Neuron (in vitro differentiated cells): ENCODE measurements at regions not wholly inside any gene's neighbourhood (a gene's known extent, or its start where the extent isn't known, plus 50 kb on each side); places are given as distances from the start of the nearest gene placed in this dataset.
A peak's percentile ranks its signal among the peaks of the same experiment; 100 is the strongest.

Source experiments
- H2AFZ ChIP-seq: one replicate; pipeline ENCODE4 v1.6.1; 2013; ENCODE audit warnings: low read depth, mild to moderate bottlenecking, inconsistent platforms, low read length, moderate library complexity
- H3K27me3 ChIP-seq: one replicate; pipeline ENCODE4 v1.6.1; 2013; ENCODE audit warnings: low read length; ENCODE audit not compliant: insufficient read depth
- H3K36me3 ChIP-seq: one replicate; pipeline ENCODE4 v1.6.1; 2013; ENCODE audit warnings: low read length; ENCODE audit not compliant: insufficient read depth
- H3K4me1 ChIP-seq: one replicate; pipeline ENCODE4 v1.6.1; 2013; ENCODE audit warnings: low read length; ENCODE audit not compliant: insufficient read depth
- H3K4me3 ChIP-seq: 2 replicates; pipeline ENCODE4 v1.5.1; 2013; ENCODE audit warnings: mild to moderate bottlenecking, low read length, moderate library complexity
- H3K9me3 ChIP-seq: one replicate; pipeline ENCODE4 v1.6.1; 2013; ENCODE audit warnings: low read length

DNA sequence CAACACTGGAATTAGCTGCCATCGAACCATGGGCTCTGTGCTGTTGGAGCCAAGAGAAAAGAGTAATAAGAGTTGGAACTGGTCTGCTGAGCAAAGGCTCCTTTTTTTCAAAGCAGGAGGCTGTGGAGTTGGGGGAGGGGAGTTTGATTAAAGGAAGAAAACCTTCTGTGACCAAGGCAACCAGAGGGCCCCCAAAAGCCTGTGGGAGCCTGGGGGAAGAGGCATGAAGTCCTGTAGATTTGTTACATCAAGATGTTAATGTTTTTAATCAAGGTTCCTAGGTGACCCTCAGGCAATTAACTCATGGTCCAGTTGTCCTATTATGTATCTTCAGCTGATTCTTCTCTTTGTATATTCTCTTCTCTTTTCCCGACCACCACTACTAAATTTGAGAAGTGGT lies 403.9 kb downstream of the NDFIP2 start:
- peak overlapping the region; percentile 23 for H2AFZ ChIP-seq
- peaks cover 11% of the 10 kb centered on the region for H3K4me1 ChIP-seq
- H3K9me3 ChIP-seq, result no peaks in the 10 kb centered on the region
- H3K27me3 ChIP-seq, result no peaks in the 10 kb centered on the region
- no peaks in the 10 kb centered on the region for H3K36me3 ChIP-seq
- no peak overlapping the region for H3K4me3 ChIP-seq

GRCh38 chr13:79883216-79883615 lies 402.3 kb downstream of the NDFIP2 start:
- Histone ChIP-seq H3K4me1 (peaks cover 11% of the 10 kb centered on the region), H3K27me3 (no peaks in the 10 kb centered on the region), H2AFZ (no peak overlapping the region), H3K4me3 (no peak overlapping the region), H3K36me3 (no peaks in the 10 kb centered on the region), H3K9me3 (no peaks in the 10 kb centered on the region)

DNA sequence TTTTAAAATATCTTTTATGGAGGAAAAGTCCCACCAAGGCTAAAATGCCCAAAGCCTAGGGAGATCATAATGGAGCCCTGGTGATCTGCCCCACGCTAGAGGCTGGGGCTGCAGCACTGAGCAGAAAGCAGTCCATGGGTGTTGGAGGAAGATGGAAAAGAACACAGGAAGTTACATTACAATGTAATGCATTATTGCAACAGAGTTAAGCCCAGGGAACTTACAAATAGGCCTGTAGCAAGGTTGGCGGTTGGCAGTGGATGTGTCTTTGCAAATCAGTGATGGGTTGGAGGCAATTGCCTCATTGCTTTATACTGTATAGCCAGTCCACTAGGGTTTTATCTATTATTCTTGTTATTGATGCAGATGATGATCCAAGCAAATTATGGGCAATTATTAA lies 399.9 kb downstream of the NDFIP2 start:
- H3K4me1 ChIP-seq, result peaks cover 11% of the 10 kb centered on the region
- no peaks in the 10 kb centered on the region for H3K36me3 ChIP-seq

GRCh38 chr13:79874396-79875360 lies 393.7 kb downstream of the NDFIP2 start:
- Histone ChIP-seq H3K9me3 (no peaks in the 10 kb centered on the region), H3K4me1 (peaks cover 5% of the 10 kb centered on the region), H3K4me3 (no peak overlapping the region), H2AFZ (no peak overlapping the region), H3K27me3 (no peaks in the 10 kb centered on the region), H3K36me3 (no peaks in the 10 kb centered on the region)

More for the DNA sequence above, 399.9 kb downstream of the NDFIP2 start:
- Histone ChIP-seq H3K9me3 (no peaks in the 10 kb centered on the region), H2AFZ (no peak overlapping the region), H3K4me3 (no peak overlapping the region), H3K27me3 (no peaks in the 10 kb centered on the region)

DNA sequence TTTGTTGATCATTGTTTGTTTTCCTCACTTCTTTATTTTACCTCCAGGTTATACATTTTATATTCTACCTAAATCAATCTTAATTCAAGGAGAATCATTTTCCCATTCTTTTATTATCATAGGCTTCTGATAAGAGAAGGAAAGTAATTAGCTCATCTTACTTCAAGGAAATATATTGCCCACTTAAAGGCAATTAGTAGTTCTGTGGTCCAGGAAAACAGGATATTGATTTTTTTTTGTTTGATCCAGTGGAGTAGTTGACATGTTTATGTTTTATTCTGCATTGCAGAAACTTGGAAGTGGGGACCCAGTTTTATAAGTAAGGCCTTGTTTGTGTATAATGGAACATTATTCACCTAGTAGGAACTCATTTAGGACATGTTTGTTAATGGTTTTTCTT lies 390.6 kb downstream of the NDFIP2 start:
- no peaks in the 10 kb centered on the region for H3K27me3 ChIP-seq
- H3K4me3 ChIP-seq, result no peak overlapping the region
- H3K36me3 ChIP-seq, result no peaks in the 10 kb centered on the region

DNA sequence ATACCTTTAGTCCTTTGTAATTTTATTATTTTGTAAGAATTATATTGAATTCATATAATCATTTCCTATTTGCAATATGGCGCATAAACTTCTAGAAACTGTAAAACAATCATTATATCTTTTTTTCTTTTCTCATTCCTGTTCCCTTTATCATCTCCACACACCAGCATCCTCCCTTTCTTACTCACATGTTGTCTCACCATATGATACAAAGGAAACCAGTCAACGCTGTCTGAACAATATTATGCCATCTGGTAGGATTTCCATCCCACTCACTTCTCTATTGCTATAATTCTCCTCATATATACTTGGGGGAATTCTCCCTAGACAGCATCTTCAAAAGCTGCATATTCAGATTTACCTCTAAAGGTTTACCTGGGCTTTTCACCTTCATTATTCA lies 389.8 kb downstream of the NDFIP2 start:
- Histone ChIP-seq H3K4me1 (peaks cover 9% of the 10 kb centered on the region), H2AFZ (no peak overlapping the region), H3K36me3 (no peaks in the 10 kb centered on the region), H3K9me3 (no peaks in the 10 kb centered on the region), H3K27me3 (no peaks in the 10 kb centered on the region), H3K4me3 (no peak overlapping the region)

More for the DNA sequence above, 390.6 kb downstream of the NDFIP2 start:
- Histone ChIP-seq H3K4me1 (peaks cover 9% of the 10 kb centered on the region), H2AFZ (no peak overlapping the region), H3K9me3 (no peaks in the 10 kb centered on the region)

DNA sequence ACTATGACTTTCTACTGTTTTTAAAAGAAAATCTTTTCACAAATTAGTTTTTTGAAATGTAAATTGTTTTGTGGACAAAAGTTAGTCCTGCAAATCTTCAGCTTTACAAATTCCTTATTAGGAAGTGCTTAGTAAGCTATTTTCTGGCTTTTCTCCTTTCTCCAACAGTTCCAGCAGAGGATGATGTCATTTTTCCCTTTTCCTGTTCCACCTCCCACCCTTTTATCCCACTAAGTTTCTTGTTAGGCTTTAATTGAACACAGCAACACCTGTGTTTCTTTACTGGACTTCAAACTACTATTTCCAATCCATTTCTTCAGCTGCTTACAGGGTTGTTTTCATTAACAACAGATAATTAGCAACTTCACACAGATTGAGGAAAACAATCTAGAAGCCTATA lies 389.2 kb downstream of the NDFIP2 start:
- H3K9me3 ChIP-seq, result no peaks in the 10 kb centered on the region
- no peaks in the 10 kb centered on the region for H3K27me3 ChIP-seq
- no peaks in the 10 kb centered on the region for H3K36me3 ChIP-seq
- peaks cover 9% of the 10 kb centered on the region for H3K4me1 ChIP-seq
- no peak overlapping the region for H3K4me3 ChIP-seq
- no peak overlapping the region for H2AFZ ChIP-seq

DNA sequence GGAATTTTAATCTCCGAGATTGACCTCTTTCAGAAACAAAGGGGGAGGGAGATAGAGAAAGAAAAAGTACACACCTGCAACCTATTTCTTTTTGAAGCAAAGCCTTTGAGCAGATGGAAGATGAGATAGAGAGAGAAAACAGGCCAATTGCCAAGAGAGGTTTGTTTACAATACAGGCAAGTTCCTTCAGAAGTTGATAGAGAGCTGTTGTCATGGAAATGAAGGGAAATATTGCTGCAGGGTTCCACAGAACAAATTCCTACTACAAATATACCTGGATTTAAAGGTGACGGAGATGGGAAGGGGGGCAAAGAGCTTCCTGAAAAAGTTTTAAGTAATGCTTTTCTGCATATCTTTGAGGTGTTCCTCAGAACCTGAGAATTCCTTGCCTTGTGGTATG lies 388.4 kb downstream of the NDFIP2 start:
- Histone ChIP-seq H3K9me3 (no peaks in the 10 kb centered on the region), H3K4me1 (peaks cover 9% of the 10 kb centered on the region), H3K4me3 (no peak overlapping the region), H3K27me3 (no peaks in the 10 kb centered on the region), H3K36me3 (no peaks in the 10 kb centered on the region), H2AFZ (no peak overlapping the region)

GRCh38 chr13:79867254-79867653 lies 386.3 kb downstream of the NDFIP2 start:
- H3K27me3 ChIP-seq, result no peaks in the 10 kb centered on the region
- H2AFZ ChIP-seq, result no peak overlapping the region
- no peaks in the 10 kb centered on the region for H3K9me3 ChIP-seq
- H3K4me1 ChIP-seq, result peaks cover 9% of the 10 kb centered on the region
- H3K36me3 ChIP-seq, result no peaks in the 10 kb centered on the region
- no peak overlapping the region for H3K4me3 ChIP-seq

- H3K27me3 ChIP-seq, result no peaks in the 10 kb centered on the region
- H3K4me1 ChIP-seq, result peaks cover 9% of the 10 kb centered on the region
- no peak overlapping the region for H3K4me3 ChIP-seq
- no peaks in the 10 kb centered on the region for H3K9me3 ChIP-seq
- no peak overlapping the region for H2AFZ ChIP-seq
- no peaks in the 10 kb centered on the region for H3K36me3 ChIP-seq
Measured at GRCh38 chr13:79866436-79866835, 385.5 kb downstream of the NDFIP2 start.

DNA sequence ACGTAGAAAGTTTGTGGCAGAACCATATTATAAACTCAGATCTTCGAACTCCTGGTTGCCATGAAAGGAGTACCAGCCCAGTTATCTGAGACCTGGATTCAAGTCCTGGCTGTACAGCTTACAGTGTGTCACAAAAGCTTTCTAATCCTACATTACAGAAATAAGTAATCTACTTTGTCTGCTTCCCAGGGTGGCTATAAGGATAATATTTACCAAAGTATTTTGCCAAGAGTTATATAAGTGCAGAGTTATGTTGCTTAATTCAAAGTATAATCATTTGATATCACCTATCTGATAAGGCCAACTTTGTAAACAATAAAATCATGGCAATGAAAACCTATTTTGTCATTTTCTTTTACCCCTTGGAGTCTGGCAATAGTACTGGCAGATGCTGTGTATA lies 381.6 kb downstream of the NDFIP2 start:
- H3K4me1 ChIP-seq, result no peaks in the 10 kb centered on the region
- no peaks in the 10 kb centered on the region for H3K27me3 ChIP-seq
- H2AFZ ChIP-seq, result no peak overlapping the region
- H3K36me3 ChIP-seq, result no peaks in the 10 kb centered on the region
- H3K4me3 ChIP-seq, result no peak overlapping the region
- H3K9me3 ChIP-seq, result no peaks in the 10 kb centered on the region

GRCh38 chr13:79861731-79862130 lies 380.8 kb downstream of the NDFIP2 start:
- H3K9me3 ChIP-seq, result no peaks in the 10 kb centered on the region
- no peak overlapping the region for H3K4me3 ChIP-seq
- H3K4me1 ChIP-seq, result no peaks in the 10 kb centered on the region
- no peaks in the 10 kb centered on the region for H3K36me3 ChIP-seq
- H3K27me3 ChIP-seq, result no peaks in the 10 kb centered on the region
- H2AFZ ChIP-seq, result no peak overlapping the region

DNA sequence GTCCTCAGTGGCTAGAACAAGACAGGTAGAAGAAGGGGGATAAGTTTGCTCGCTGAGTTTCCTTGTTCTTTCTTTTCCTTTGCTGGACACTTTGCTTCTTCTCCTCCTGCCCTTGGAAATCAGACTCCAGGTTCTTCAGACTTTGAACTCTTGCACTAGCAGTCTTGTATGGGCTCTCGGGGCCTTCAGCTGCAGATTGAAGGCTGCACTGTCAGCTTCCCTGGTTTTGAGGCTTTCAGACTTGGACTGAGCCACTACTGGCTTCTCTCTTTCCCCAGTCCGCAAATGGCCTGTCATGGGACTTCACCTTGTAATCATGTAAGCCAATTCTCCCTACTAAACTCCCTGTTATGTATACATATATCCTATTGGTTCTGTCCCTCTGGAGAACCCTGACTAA lies 379.8 kb downstream of the NDFIP2 start:
- no peaks in the 10 kb centered on the region for H3K36me3 ChIP-seq
- H3K4me3 ChIP-seq, result no peak overlapping the region
- no peaks in the 10 kb centered on the region for H3K4me1 ChIP-seq
- H2AFZ ChIP-seq, result no peak overlapping the region
- no peaks in the 10 kb centered on the region for H3K9me3 ChIP-seq
- no peaks in the 10 kb centered on the region for H3K27me3 ChIP-seq

DNA sequence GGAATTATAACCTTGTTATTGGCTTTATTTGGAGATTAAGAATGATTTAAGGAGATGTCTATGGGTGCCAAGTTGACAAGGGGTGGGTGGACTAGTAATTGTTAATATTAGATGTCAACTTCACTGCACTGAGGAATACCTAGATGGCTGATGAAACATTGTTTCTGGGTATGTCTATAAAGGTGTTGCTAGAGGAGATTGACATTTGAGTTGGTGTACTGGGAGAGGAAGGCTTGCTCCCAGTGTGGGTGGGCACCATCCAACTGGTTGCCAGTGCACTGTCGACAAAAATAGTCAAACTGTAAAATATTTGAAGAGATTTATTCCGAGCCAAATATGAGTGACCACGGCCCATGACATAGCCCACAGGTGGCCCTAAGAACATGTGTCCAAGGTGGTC lies 378.8 kb downstream of the NDFIP2 start:
- H3K27me3 ChIP-seq, result no peaks in the 10 kb centered on the region
- H3K4me1 ChIP-seq, result no peaks in the 10 kb centered on the region
- no peak overlapping the region for H3K4me3 ChIP-seq
- no peak overlapping the region for H2AFZ ChIP-seq
- no peaks in the 10 kb centered on the region for H3K9me3 ChIP-seq
- no peaks in the 10 kb centered on the region for H3K36me3 ChIP-seq
